ENCODE measurements at regions not wholly inside any gene's neighbourhood (a gene's known extent, or its start where the extent isn't known, plus 50 kb on each side); places are given as distances from the start of the nearest gene placed in this dataset.

DNA sequence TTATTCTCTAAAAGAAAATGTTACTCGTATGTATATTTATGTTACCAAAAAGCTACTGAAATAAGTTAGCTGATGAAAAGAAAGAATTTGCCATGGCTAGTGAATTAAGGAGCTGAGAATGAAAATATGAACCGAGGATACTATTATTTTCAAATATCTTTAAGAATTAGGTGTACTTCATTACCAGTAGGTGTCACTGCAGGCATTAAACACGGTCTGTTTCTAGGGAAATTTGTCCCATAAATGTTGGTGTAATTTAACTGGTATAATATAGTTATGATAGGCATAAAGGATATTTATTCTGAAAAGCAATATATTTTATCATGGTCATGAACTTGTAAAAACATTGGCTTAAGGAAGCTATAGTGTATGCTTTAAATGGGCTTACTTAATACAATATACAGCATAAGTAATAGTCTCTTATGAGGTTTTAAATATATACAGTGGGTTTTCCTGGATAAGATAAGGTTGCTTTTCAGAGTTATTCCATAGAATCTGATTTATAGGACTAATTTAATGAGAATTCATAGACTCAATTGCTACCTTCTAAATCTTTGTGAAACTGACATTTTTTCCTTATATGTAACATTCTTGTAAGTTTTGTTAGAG lies 72.4 kb upstream of the MPDZ start:
- no peak overlapping the region for H3K4me2 ChIP-seq (ENCODE audit: low read length)
- no peaks in the 10 kb centered on the region for H3K79me2 ChIP-seq (ENCODE audit: control insufficient read depth, low read length)
- no peaks in the 10 kb centered on the region for H4K20me1 ChIP-seq (ENCODE audit: control insufficient read depth, insufficient read depth, low read depth, low read length)
- no peaks in the 10 kb centered on the region for H3K4me1 ChIP-seq (ENCODE audit: control insufficient read depth, low read length)
- TF ChIP-seq, protein P1, sequence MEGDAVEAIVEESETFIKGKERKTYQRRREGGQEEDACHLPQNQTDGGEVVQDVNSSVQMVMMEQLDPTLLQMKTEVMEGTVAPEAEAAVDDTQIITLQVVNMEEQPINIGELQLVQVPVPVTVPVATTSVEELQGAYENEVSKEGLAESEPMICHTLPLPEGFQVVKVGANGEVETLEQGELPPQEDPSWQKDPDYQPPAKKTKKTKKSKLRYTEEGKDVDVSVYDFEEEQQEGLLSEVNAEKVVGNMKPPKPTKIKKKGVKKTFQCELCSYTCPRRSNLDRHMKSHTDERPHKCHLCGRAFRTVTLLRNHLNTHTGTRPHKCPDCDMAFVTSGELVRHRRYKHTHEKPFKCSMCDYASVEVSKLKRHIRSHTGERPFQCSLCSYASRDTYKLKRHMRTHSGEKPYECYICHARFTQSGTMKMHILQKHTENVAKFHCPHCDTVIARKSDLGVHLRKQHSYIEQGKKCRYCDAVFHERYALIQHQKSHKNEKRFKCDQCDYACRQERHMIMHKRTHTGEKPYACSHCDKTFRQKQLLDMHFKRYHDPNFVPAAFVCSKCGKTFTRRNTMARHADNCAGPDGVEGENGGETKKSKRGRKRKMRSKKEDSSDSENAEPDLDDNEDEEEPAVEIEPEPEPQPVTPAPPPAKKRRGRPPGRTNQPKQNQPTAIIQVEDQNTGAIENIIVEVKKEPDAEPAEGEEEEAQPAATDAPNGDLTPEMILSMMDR (IDR thresholded peaks at IDR 0.05; ENCODE audit: low read depth, low read length, poor library complexity, severe bottlenecking), result peak; percentile 59
- no peak for TF ChIP-seq EZH2phosphoT487 (IDR thresholded peaks at IDR 0.05; ENCODE audit: borderline replicate concordance, low read length)
- no peaks in the 10 kb centered on the region for H3K9me3 ChIP-seq (ENCODE audit: control insufficient read depth, insufficient read depth, low read length)
- no peak overlapping the region for H3K27ac ChIP-seq (ENCODE audit: low read depth, low read length)
- no peaks in the 10 kb centered on the region for H3K27me3 ChIP-seq (ENCODE audit: control insufficient read depth, low read length)
- H3K4me3 ChIP-seq (ENCODE audit: low read length), result no peak overlapping the region
- H3F3A ChIP-seq (ENCODE audit: control insufficient read depth, insufficient read depth), result no peaks in the 10 kb centered on the region
- no peaks in the 10 kb centered on the region for H3K36me3 ChIP-seq (ENCODE audit: control insufficient read depth, low read length)
- no peaks in the 10 kb centered on the region for H3K9me2 ChIP-seq (replicated peaks; ENCODE audit: control insufficient read depth, low read length)

DNA sequence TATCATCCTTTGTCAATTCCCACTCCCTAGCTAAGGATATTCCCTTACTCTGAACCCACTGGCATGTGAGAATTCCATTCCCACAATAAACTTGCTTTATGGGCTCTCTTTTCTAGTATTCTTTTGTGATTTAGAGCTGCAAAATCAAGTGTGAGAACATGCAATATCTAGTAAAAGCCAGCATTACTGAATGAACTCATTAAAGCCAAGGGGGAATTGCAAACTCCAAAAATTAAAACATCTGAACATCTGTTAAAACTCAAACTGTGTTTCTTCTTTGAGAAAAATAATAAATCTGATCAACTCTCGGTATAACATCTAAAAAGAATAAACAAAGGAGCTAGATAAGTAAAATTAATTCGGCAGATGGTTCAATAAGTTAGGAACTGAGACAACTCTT lies 53.1 kb upstream of the MPDZ start:
- no peak overlapping the region for H3K4me3 ChIP-seq (ENCODE audit: low read length)
- no peak overlapping the region for H3K4me2 ChIP-seq (ENCODE audit: low read length)
- H3K79me2 ChIP-seq (ENCODE audit: control insufficient read depth, low read length), result no peaks in the 10 kb centered on the region
- no peaks in the 10 kb centered on the region for H4K20me1 ChIP-seq (ENCODE audit: control insufficient read depth, insufficient read depth, low read depth, low read length)
- H3K9me2 ChIP-seq (replicated peaks; ENCODE audit: control insufficient read depth, low read length), result no peaks in the 10 kb centered on the region
- no peaks in the 10 kb centered on the region for H3F3A ChIP-seq (ENCODE audit: control insufficient read depth, insufficient read depth)
- H3K27ac ChIP-seq (ENCODE audit: low read depth, low read length), result no peak overlapping the region
- H3K27me3 ChIP-seq (ENCODE audit: control insufficient read depth, low read length), result no peaks in the 10 kb centered on the region
- no peaks in the 10 kb centered on the region for H3K9me3 ChIP-seq (ENCODE audit: control insufficient read depth, insufficient read depth, low read length)
- H3K36me3 ChIP-seq (ENCODE audit: control insufficient read depth, low read length), result no peaks in the 10 kb centered on the region
- TF ChIP-seq, protein P1 (IDR thresholded peaks at IDR 0.05; ENCODE audit: low read depth, low read length, poor library complexity, severe bottlenecking), result no peak
- no peak for TF ChIP-seq EZH2phosphoT487 (IDR thresholded peaks at IDR 0.05; ENCODE audit: borderline replicate concordance, low read length)
- H3K4me1 ChIP-seq (ENCODE audit: control insufficient read depth, low read length), result no peaks in the 10 kb centered on the region

- Histone ChIP-seq H4K20me1 (ENCODE audit: control insufficient read depth, insufficient read depth, low read depth, low read length) (no peaks in the 10 kb centered on the region), H3K4me3 (ENCODE audit: low read length) (no peak overlapping the region), H3K4me1 (ENCODE audit: control insufficient read depth, low read length) (no peaks in the 10 kb centered on the region), H3K27ac (ENCODE audit: low read depth, low read length) (no peak overlapping the region), H3K36me3 (ENCODE audit: control insufficient read depth, low read length) (no peaks in the 10 kb centered on the region), H3F3A (ENCODE audit: control insufficient read depth, insufficient read depth) (no peaks in the 10 kb centered on the region), H3K9me3 (ENCODE audit: control insufficient read depth, insufficient read depth, low read length) (no peaks in the 10 kb centered on the region), H3K4me2 (ENCODE audit: low read length) (no peak overlapping the region), H3K79me2 (ENCODE audit: control insufficient read depth, low read length) (no peaks in the 10 kb centered on the region), H3K9me2 (replicated peaks; ENCODE audit: control insufficient read depth, low read length) (no peaks in the 10 kb centered on the region), H3K27me3 (ENCODE audit: control insufficient read depth, low read length) (no peaks in the 10 kb centered on the region)
- TF ChIP-seq EZH2phosphoT487 (IDR thresholded peaks at IDR 0.05; ENCODE audit: borderline replicate concordance, low read length), result no peak
- TF ChIP-seq, protein P1 (IDR thresholded peaks at IDR 0.05; ENCODE audit: low read depth, low read length, poor library complexity, severe bottlenecking), result no peak
These were observed 51.8 kb upstream of the MPDZ start for GRCh38 chr9:13331320-13331719.

All from DOHH2 (cell line).